Memory B cell (primary cell): ENCODE measurements at regions not wholly inside any gene's neighbourhood (a gene's known extent, or its start where the extent isn't known, plus 50 kb on each side); places are given as distances from the start of the nearest gene placed in this dataset.

Experiments
- ATAC-seq: fragments of 150-1000 bp; cut with Tn5 transposase; 2 replicates; pipeline ENCODE4 v1.10.0; 2021; ENCODE audit warnings: low read depth, mild to moderate bottlenecking, moderate library complexity
- DNase-seq, 2 donors: peaks; one replicate each; pipeline ENCODE4 v3.0.0; 2022; ENCODE audit warnings: low spot score in 2 of 2
- H3K27ac Mint-ChIP-seq: one replicate; pipeline ENCODE4 v1.8.0; 2022; ENCODE audit warnings: mild to moderate bottlenecking, moderate library complexity, mixed read lengths
- H3K27me3 Mint-ChIP-seq: one replicate; pipeline ENCODE4 v1.8.0; 2022; ENCODE audit warnings: mixed read lengths
- H3K36me3 Mint-ChIP-seq: one replicate; pipeline ENCODE4 v1.8.0; 2022; ENCODE audit warnings: mild to moderate bottlenecking, mixed read lengths
- H3K4me1 Mint-ChIP-seq: one replicate; pipeline ENCODE4 v1.8.0; 2022; ENCODE audit warnings: mixed read lengths
- H3K4me3 Mint-ChIP-seq: one replicate; pipeline ENCODE4 v1.8.0; 2022; ENCODE audit warnings: mild to moderate bottlenecking, moderate library complexity, mixed read lengths
- H3K9me3 Mint-ChIP-seq: one replicate; pipeline ENCODE4 v1.8.0; 2022; ENCODE audit warnings: mixed read lengths

DNA sequence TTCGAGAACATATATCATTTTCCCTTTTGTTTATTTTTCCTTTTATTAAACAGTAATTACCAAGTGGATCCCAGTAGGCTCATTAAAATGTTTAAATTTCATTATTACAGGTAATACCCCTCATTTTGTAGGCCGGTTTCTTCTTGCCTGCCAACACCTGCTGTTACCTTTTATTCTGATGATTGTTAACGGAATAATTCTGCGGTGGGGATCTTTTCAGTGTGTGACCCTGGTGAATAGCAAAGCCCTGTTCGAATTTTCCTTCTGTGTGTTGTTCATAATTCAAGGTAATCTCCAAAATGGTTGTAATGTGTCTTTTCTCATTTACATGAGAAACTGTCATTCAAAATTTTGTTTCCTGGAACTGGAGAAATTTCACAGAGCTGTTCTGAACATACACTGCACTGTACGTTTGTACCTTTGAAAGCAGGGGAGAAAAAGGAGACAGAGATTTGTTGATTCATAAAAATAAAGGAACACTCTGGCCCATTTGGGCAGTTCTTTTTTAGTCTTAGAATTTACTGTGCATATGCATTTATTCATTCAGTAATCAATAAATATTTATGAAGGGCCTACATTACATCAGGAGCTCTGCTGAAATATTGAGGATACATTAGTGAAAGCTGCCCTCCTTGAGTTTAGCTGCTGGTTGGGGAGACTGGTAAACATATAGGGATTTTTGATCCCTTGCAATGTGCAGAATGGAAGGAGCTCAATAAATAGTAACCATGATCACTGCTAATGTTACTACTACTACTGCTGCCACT, 502.0 kb downstream of the QKI start:
- Mint-ChIP-seq H3K36me3 (no peaks in the 10 kb centered on the region), H3K4me1 (no peaks in the 10 kb centered on the region), H3K27ac (no peak overlapping the region), H3K9me3 (no peaks in the 10 kb centered on the region), H3K27me3 (peaks cover 8% of the 10 kb centered on the region), H3K4me3 (no peak overlapping the region)
- no peak for ATAC-seq
- DNase-seq, result no peak

GRCh38 chr6:163915131-163915530, 500.6 kb downstream of the QKI start:
- Mint-ChIP-seq H3K4me3 (no peak overlapping the region), H3K4me1 (no peaks in the 10 kb centered on the region), H3K36me3 (peaks cover 2% of the 10 kb centered on the region), H3K27ac (no peak overlapping the region), H3K27me3 (peaks cover 10% of the 10 kb centered on the region), H3K9me3 (no peaks in the 10 kb centered on the region)
- no peak for ATAC-seq
- no peak for DNase-seq

DNA sequence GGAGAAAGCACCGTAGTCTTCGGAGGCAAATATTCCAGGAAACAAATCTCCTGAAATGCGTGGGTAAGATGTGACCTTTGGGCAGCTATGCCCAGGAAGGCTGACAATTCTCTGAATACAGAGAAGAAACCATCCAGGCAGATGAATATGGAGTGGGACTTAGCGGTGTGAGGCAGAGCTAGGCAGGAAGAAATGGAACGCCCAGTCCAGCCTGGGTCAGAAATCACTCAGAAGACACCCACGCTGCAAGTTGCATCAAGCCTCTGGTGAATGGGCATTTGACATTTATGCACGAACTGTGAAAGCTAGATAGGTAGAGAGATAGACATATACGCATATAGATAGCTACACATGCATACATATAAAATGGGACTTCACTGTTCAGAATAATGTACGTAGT, 498.5 kb downstream of the QKI start:
- Mint-ChIP-seq H3K36me3 (peaks cover 2% of the 10 kb centered on the region), H3K4me3 (no peak overlapping the region), H3K4me1 (no peaks in the 10 kb centered on the region), H3K27ac (no peak overlapping the region), H3K9me3 (no peaks in the 10 kb centered on the region), H3K27me3 (peaks cover 11% of the 10 kb centered on the region)
- ATAC-seq (no peak), DNase-seq (no peak)

- DNase-seq (no peak), ATAC-seq (no peak)
- no peak overlapping the region for H3K4me3 Mint-ChIP-seq
- H3K4me1 Mint-ChIP-seq, result no peaks in the 10 kb centered on the region
- no peak overlapping the region for H3K27ac Mint-ChIP-seq
- H3K36me3 Mint-ChIP-seq, result peaks cover 2% of the 10 kb centered on the region
- H3K27me3 Mint-ChIP-seq, result peaks cover 17% of the 10 kb centered on the region
- H3K9me3 Mint-ChIP-seq, result no peaks in the 10 kb centered on the region
Measured at GRCh38 chr6:163906006-163906710, 491.6 kb downstream of the QKI start.

- H3K27ac Mint-ChIP-seq, result no peak overlapping the region
- no peak for DNase-seq
- no peak overlapping the region for H3K4me3 Mint-ChIP-seq
- H3K27me3 Mint-ChIP-seq, result peaks cover 13% of the 10 kb centered on the region
- no peak for ATAC-seq
- no peaks in the 10 kb centered on the region for H3K4me1 Mint-ChIP-seq
- H3K36me3 Mint-ChIP-seq, result no peaks in the 10 kb centered on the region
- no peaks in the 10 kb centered on the region for H3K9me3 Mint-ChIP-seq
Measured at GRCh38 chr6:163904186-163904585, 489.7 kb downstream of the QKI start.

- ATAC-seq, result no peak
- no peaks in the 10 kb centered on the region for H3K4me1 Mint-ChIP-seq
- H3K4me3 Mint-ChIP-seq, result no peak overlapping the region
- H3K27ac Mint-ChIP-seq, result no peak overlapping the region
- H3K9me3 Mint-ChIP-seq, result no peaks in the 10 kb centered on the region
- H3K27me3 Mint-ChIP-seq, result peaks cover 13% of the 10 kb centered on the region
- no peaks in the 10 kb centered on the region for H3K36me3 Mint-ChIP-seq
- no peak for DNase-seq
Measured at GRCh38 chr6:163903541-163903940, 489.0 kb downstream of the QKI start.

- ATAC-seq, result no peak
Measured at GRCh38 chr6:163902993-163903392, 488.5 kb downstream of the QKI start.

DNA sequence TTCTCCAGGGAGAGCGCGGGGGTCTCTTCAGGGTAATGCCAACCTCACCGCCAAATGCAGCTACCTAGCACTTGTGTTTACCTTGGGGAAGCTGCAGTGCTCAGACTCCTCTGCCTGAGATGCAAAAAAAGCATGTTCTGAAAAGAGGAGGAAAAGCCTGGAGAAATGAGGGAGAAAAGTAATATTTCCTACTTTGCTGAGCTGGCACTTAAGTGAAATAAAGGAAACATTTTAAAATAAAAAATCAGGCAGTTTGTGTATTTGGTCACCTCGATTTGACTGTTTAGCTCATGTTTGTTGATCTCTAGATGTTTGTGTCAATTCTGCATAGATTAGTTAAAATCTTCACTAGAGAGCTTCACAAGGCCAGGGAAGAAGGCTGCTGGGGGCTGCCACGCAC, 487.2 kb downstream of the QKI start:
- Mint-ChIP-seq H3K4me3 (no peak overlapping the region), H3K9me3 (peaks cover 4% of the 10 kb centered on the region), H3K27me3 (peaks cover 7% of the 10 kb centered on the region), H3K27ac (no peak overlapping the region), H3K4me1 (no peaks in the 10 kb centered on the region), H3K36me3 (no peaks in the 10 kb centered on the region)
- ATAC-seq (no peak), DNase-seq (no peak)

More at GRCh38 chr6:163902993-163903392, 488.5 kb downstream of the QKI start:
- Mint-ChIP-seq H3K4me1 (no peaks in the 10 kb centered on the region), H3K27me3 (peaks cover 10% of the 10 kb centered on the region), H3K27ac (no peak overlapping the region), H3K9me3 (peaks cover 2% of the 10 kb centered on the region), H3K36me3 (no peaks in the 10 kb centered on the region), H3K4me3 (no peak overlapping the region)
- DNase-seq, result no peak

GRCh38 chr6:163900570-163900969, 486.1 kb downstream of the QKI start:
- H3K4me3 Mint-ChIP-seq, result no peak overlapping the region
- H3K9me3 Mint-ChIP-seq, result peaks cover 4% of the 10 kb centered on the region
- ATAC-seq, result no peak
- H3K4me1 Mint-ChIP-seq, result no peaks in the 10 kb centered on the region
- no peaks in the 10 kb centered on the region for H3K36me3 Mint-ChIP-seq
- DNase-seq, result no peak
- peaks cover 1% of the 10 kb centered on the region for H3K27me3 Mint-ChIP-seq
- H3K27ac Mint-ChIP-seq, result no peak overlapping the region

DNA sequence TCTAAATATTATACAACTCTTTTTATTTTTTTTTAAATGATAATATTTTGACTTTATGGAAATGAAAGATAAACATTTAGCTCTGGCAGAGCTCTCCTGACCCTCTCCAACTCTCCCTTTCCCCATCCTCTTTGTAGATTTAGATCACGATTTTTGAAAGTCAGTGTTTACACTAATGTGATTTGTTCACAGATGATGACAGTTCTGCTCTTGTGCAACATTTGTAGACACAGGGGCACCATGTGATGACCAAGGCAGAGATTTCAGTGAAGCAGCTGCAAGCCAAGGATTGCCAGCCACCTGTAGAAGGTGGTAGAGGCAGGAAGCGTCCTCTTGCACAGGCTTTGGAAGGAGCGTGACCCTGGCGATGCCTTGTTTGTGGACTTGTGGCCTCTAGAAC, 483.2 kb downstream of the QKI start:
- no peaks in the 10 kb centered on the region for H3K36me3 Mint-ChIP-seq
- ATAC-seq (no peak), DNase-seq (no peak)
- peaks cover 1% of the 10 kb centered on the region for H3K27me3 Mint-ChIP-seq
- H3K4me3 Mint-ChIP-seq, result no peak overlapping the region
- H3K4me1 Mint-ChIP-seq, result no peaks in the 10 kb centered on the region
- H3K9me3 Mint-ChIP-seq, result peaks cover 4% of the 10 kb centered on the region
- no peak overlapping the region for H3K27ac Mint-ChIP-seq

GRCh38 chr6:163897030-163897429, 482.5 kb downstream of the QKI start:
- Mint-ChIP-seq H3K4me3 (no peak overlapping the region), H3K9me3 (peaks cover 4% of the 10 kb centered on the region), H3K27me3 (peaks cover 1% of the 10 kb centered on the region), H3K36me3 (no peaks in the 10 kb centered on the region), H3K4me1 (no peaks in the 10 kb centered on the region), H3K27ac (no peak overlapping the region)
- no peak for DNase-seq
- no peak for ATAC-seq

GRCh38 chr6:163895162-163895561, 480.6 kb downstream of the QKI start:
- no peaks in the 10 kb centered on the region for H3K4me1 Mint-ChIP-seq
- H3K36me3 Mint-ChIP-seq, result no peaks in the 10 kb centered on the region
- H3K27me3 Mint-ChIP-seq, result peaks cover 1% of the 10 kb centered on the region
- ATAC-seq (no peak), DNase-seq (no peak)
- H3K9me3 Mint-ChIP-seq, result peaks cover 4% of the 10 kb centered on the region
- no peak overlapping the region for H3K4me3 Mint-ChIP-seq
- no peak overlapping the region for H3K27ac Mint-ChIP-seq

DNA sequence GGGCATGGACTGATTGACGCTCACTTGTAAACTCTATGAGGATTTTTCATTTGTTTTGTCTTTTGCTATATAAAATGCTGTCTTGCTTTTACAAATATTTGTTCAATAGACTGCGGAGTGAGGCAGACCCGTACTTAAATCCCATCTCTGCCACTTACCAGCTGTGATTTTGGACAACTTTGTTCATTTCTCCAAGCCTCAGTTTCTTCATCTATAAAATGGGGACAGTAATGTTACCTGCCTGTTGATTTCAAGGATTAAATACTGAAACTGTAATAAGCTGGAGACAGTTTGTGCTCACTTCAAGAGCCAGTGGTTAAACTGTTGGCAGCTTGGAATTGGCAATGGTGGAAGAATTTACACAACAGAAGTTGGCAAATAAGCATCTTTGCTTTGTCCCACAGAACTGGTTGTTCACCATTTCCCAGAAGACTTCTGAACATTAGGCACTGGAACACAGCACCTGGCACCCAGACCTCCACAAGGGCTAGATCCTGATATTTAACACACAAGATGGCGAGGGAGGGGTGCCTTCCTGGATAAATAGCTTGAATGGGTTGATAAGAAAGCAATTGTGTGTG, 479.2 kb downstream of the QKI start:
- DNase-seq (no peak), ATAC-seq (no peak)
- H3K27me3 Mint-ChIP-seq, result peaks cover 1% of the 10 kb centered on the region
- no peak overlapping the region for H3K4me3 Mint-ChIP-seq
- H3K9me3 Mint-ChIP-seq, result peaks cover 5% of the 10 kb centered on the region
- H3K27ac Mint-ChIP-seq, result no peak overlapping the region
- no peaks in the 10 kb centered on the region for H3K4me1 Mint-ChIP-seq
- no peaks in the 10 kb centered on the region for H3K36me3 Mint-ChIP-seq

- peaks cover 2% of the 10 kb centered on the region for H3K4me1 Mint-ChIP-seq
- H3K36me3 Mint-ChIP-seq, result peaks cover 2% of the 10 kb centered on the region
- peaks cover 1% of the 10 kb centered on the region for H3K27me3 Mint-ChIP-seq
- peaks cover 6% of the 10 kb centered on the region for H3K9me3 Mint-ChIP-seq
- no peak overlapping the region for H3K27ac Mint-ChIP-seq
- ATAC-seq, result no peak
- DNase-seq, result no peak
- H3K4me3 Mint-ChIP-seq, result no peak overlapping the region
Measured at GRCh38 chr6:163892824-163893561, 478.5 kb downstream of the QKI start.
